ENCODE measurements at regions not wholly inside any gene's neighbourhood (a gene's known extent, or its start where the extent isn't known, plus 50 kb on each side); places are given as distances from the start of the nearest gene placed in this dataset.

DNA sequence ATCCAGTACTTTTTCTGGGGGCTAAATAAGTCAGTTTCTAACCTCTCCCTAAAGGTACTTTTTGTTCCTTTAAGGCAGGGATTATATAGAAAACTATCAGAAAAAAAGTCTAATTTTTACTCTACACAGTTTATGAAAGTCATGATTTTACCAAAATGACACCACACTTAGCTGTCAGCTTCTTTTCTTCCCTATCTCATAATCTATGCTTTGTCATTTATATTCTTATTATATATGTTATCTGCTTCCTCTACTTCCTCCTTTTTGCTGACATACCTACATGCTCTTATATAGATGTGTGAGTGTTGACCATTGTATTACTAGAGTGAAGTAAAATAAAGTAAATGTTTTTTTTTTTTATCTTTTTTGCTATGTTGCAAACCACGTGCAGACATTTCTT, 203.9 kb upstream of the CHRM2 start:
- no peaks in the 10 kb centered on the region for H3K9me3 ChIP-seq
- no peak overlapping the region for H3K27ac ChIP-seq
- no peaks in the 10 kb centered on the region for H3K4me1 ChIP-seq (replicated peaks)
- no peak for DNase-seq (ENCODE audit: low spot score)
- H3K4me3 ChIP-seq = no peak overlapping the region
- TF ChIP-seq, protein P1, sequence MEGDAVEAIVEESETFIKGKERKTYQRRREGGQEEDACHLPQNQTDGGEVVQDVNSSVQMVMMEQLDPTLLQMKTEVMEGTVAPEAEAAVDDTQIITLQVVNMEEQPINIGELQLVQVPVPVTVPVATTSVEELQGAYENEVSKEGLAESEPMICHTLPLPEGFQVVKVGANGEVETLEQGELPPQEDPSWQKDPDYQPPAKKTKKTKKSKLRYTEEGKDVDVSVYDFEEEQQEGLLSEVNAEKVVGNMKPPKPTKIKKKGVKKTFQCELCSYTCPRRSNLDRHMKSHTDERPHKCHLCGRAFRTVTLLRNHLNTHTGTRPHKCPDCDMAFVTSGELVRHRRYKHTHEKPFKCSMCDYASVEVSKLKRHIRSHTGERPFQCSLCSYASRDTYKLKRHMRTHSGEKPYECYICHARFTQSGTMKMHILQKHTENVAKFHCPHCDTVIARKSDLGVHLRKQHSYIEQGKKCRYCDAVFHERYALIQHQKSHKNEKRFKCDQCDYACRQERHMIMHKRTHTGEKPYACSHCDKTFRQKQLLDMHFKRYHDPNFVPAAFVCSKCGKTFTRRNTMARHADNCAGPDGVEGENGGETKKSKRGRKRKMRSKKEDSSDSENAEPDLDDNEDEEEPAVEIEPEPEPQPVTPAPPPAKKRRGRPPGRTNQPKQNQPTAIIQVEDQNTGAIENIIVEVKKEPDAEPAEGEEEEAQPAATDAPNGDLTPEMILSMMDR (IDR thresholded peaks at IDR 0.05) = no peak
- no peak for TF ChIP-seq POLR2A (IDR thresholded peaks at IDR 0.05)
- intact Hi-C loops (cut with DNase I) = no loop called here
- H3K27me3 ChIP-seq (replicated peaks; ENCODE audit: insufficient read depth) = no peaks in the 10 kb centered on the region
- 56% methylated on average over 1 of the region's 1 CpG for WGBS
- no peaks in the 10 kb centered on the region for H3K36me3 ChIP-seq

DNA sequence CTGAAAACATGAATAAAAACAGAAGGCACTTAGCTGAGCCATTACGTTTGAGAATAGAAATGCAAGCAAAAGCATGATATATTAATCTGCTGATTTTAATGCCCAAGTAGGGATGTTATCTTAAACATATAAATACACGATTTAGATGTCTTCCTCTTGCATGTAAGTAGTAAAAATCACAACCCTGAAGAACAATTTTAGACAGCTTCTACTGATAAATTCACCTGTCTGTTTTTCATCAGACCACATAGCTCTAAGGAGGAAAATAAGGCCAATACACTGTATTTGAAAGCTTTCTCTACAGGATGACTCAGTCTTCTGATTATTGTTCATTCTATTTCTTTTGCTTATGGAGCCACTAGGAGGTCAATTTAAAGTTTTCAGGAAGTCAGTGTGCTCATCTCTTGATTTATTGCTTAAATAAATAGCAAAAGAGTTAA, 210.9 kb upstream of the CHRM2 start:
- WGBS = 29% methylated on average over 2 of the region's 2 CpGs
- Histone ChIP-seq H3K9me3 (no peaks in the 10 kb centered on the region), H3K27ac (no peak overlapping the region)

DNA sequence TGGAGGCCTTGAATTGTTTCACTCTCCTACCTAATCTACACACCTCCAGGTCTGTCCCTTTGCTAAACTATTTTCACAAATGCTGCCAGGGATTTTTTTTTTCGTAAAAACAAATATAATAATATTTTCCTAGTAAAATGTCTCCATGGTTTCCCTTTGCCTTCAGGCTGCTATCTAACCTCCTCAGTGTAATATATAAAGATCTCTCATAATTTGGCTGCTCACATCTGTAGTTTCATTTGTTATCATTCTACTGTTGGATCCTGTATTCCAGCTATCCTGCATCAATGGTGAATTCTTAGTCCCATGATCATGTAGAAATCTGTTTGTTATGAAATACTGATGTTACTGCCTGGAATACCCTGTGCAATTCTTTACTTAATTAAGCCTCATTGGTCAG, 211.9 kb upstream of the CHRM2 start:
- intact Hi-C loops (cut with DNase I) = no loop called here
- no peak overlapping the region for H3K4me3 ChIP-seq
- no peak for DNase-seq (ENCODE audit: low spot score)
- 94% methylated on average over 1 of the region's 1 CpG for WGBS
- no peak overlapping the region for H3K27ac ChIP-seq
- no peaks in the 10 kb centered on the region for H3K9me3 ChIP-seq
- TF ChIP-seq, protein P1 (IDR thresholded peaks at IDR 0.05) = no peak
- TF ChIP-seq POLR2A (IDR thresholded peaks at IDR 0.05) = no peak
- TF ChIP-seq POLR2AphosphoS5 (IDR thresholded peaks at IDR 0.05) = no peak
- H3K4me1 ChIP-seq (replicated peaks) = no peaks in the 10 kb centered on the region
- H3K36me3 ChIP-seq = no peaks in the 10 kb centered on the region
- no peaks in the 10 kb centered on the region for H3K27me3 ChIP-seq (replicated peaks; ENCODE audit: insufficient read depth)

More for the DNA sequence above, 210.9 kb upstream of the CHRM2 start:
- no peaks in the 10 kb centered on the region for H3K27me3 ChIP-seq (replicated peaks; ENCODE audit: insufficient read depth)
- no peak overlapping the region for H3K4me3 ChIP-seq
- no peaks in the 10 kb centered on the region for H3K36me3 ChIP-seq
- no peak for DNase-seq (ENCODE audit: low spot score)
- TF ChIP-seq POLR2A (IDR thresholded peaks at IDR 0.05) = no peak
- no peak for TF ChIP-seq POLR2AphosphoS5 (IDR thresholded peaks at IDR 0.05)
- TF ChIP-seq, protein P1 (IDR thresholded peaks at IDR 0.05) = no peak
- H3K4me1 ChIP-seq (replicated peaks) = no peaks in the 10 kb centered on the region
- intact Hi-C loops (cut with DNase I) = no loop called here

DNA sequence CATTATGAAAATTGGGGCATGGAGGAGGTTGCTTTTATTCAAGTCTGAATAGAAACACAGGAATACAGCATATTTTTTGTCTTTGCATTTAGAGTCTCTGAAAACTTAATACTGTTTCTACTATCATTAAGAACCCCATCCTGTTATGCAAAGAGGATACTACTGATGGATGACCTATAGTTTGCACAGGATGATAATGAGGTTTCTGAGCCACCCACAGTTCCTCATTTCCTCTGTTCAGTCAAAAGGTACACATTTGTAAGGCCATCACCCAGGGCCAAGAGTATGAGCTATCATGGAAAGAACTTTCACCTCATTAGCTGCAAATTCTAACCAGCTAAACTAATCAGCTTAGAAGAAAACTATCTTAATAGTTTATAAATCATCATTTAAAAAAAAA, 213.0 kb upstream of the CHRM2 start:
- H3K27ac ChIP-seq = no peak overlapping the region
- intact Hi-C loops (cut with DNase I) = no loop called here
- DNase-seq (ENCODE audit: low spot score) = no peak
- no peak overlapping the region for H3K4me3 ChIP-seq
- H3K27me3 ChIP-seq (replicated peaks; ENCODE audit: insufficient read depth) = no peaks in the 10 kb centered on the region
- TF ChIP-seq, protein P1 (IDR thresholded peaks at IDR 0.05) = no peak
- TF ChIP-seq POLR2AphosphoS5 (IDR thresholded peaks at IDR 0.05) = no peak
- no peak for TF ChIP-seq POLR2A (IDR thresholded peaks at IDR 0.05)
- H3K36me3 ChIP-seq = no peaks in the 10 kb centered on the region
- H3K9me3 ChIP-seq = no peaks in the 10 kb centered on the region
- no peaks in the 10 kb centered on the region for H3K4me1 ChIP-seq (replicated peaks)

DNA sequence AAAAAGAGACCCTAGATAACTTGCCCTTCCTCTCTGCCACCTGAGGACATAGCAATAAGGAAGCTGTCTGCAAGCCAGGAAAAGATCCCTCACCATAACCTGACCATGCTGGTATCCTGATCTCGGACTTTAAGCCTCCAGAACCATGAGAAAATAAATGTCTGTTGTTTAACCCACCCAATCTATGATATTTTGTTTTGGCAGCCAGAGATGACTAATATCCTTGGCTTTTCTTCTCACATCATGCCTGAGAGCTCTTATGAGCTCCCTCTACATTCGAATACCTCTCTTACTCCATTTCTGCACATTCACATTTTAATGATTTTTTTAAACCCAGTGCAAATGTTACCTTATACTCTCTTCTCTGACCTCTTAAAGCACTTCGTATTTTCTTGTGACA, 214.0 kb upstream of the CHRM2 start:
- no peaks in the 10 kb centered on the region for H3K4me1 ChIP-seq (replicated peaks)
- TF ChIP-seq, protein P1 (IDR thresholded peaks at IDR 0.05) = no peak
- TF ChIP-seq POLR2A (IDR thresholded peaks at IDR 0.05) (no peak), POLR2AphosphoS5 (IDR thresholded peaks at IDR 0.05) (no peak)
- DNase-seq (ENCODE audit: low spot score) = no peak
- intact Hi-C loops (cut with DNase I) = no loop called here
- no peaks in the 10 kb centered on the region for H3K9me3 ChIP-seq
- no peak overlapping the region for H3K27ac ChIP-seq
- 94% methylated on average over 3 of the region's 3 CpGs for WGBS
- H3K4me3 ChIP-seq = no peak overlapping the region
- no peaks in the 10 kb centered on the region for H3K27me3 ChIP-seq (replicated peaks; ENCODE audit: insufficient read depth)
- H3K36me3 ChIP-seq = no peaks in the 10 kb centered on the region

Data from prostate gland (tissue), 2 donors.